OCI-LY3 (cell line): ENCODE measurements at regions not wholly inside any gene's neighbourhood (a gene's known extent, or its start where the extent isn't known, plus 50 kb on each side); places are given as distances from the start of the nearest gene placed in this dataset.

Source experiments
- EZH2phosphoT487 ChIP-seq: fragments of 200-600 bp; shearing (Covaris generic); IDR thresholded peaks from 2 replicates; pipeline ENCODE4 v1.6.1; 2018; ENCODE audit warnings: antibody characterized with exemption, mixed run types, low read depth
- TF ChIP-seq, protein P1 (sequence below): fragments of 200-600, 300-600 bp; sonication (generic); IDR thresholded peaks from 2 replicates; pipeline ENCODE4 v1.5.1; 2014; ENCODE audit warnings: antibody characterized with exemption, low read length, low read depth

DNA sequence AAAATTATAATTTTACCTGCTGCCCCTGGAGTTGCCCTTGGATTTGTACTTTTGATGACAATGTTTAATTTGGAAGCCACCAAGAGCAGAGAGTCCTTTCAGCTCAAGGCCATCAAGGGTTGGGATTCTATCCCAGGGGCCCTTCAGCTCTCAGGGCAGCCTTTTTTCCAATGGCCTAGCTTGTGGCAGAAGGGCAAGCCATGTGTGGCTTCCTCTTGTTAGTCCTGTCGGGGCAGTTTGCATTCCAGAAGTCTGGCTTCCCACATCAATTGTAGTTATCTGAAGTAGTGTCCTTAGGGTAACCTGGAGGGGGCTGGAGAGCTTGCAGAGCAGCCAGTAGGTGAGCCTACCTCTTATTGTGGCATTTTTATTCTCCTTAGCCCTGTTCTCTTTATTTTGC, 569.4 kb downstream of the TRAM1L1 start:
- TF ChIP-seq, protein P1, sequence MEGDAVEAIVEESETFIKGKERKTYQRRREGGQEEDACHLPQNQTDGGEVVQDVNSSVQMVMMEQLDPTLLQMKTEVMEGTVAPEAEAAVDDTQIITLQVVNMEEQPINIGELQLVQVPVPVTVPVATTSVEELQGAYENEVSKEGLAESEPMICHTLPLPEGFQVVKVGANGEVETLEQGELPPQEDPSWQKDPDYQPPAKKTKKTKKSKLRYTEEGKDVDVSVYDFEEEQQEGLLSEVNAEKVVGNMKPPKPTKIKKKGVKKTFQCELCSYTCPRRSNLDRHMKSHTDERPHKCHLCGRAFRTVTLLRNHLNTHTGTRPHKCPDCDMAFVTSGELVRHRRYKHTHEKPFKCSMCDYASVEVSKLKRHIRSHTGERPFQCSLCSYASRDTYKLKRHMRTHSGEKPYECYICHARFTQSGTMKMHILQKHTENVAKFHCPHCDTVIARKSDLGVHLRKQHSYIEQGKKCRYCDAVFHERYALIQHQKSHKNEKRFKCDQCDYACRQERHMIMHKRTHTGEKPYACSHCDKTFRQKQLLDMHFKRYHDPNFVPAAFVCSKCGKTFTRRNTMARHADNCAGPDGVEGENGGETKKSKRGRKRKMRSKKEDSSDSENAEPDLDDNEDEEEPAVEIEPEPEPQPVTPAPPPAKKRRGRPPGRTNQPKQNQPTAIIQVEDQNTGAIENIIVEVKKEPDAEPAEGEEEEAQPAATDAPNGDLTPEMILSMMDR, result no peak
- no peak for TF ChIP-seq EZH2phosphoT487
